ENCODE measurements at regions not wholly inside any gene's neighbourhood (a gene's known extent, or its start where the extent isn't known, plus 50 kb on each side); places are given as distances from the start of the nearest gene placed in this dataset.

GRCh38 chr1:228937351-228937750 is 202.1 kb downstream of the RHOU start:
- Histone ChIP-seq H3K27me3 (no peaks in the 10 kb centered on the region), H3K36me3 (no peaks in the 10 kb centered on the region), H3K4me1 (peaks cover 3% of the 10 kb centered on the region), H3K9me3 (no peaks in the 10 kb centered on the region), H3K4me3 (ENCODE audit: low read depth, low read length) (no peak overlapping the region)
- TF ChIP-seq CTCF (IDR thresholded peaks at IDR 0.05; ENCODE audit: low read depth, low read length): no peak
- DNase-seq: no peak

- DNase-seq: no peak
- Histone ChIP-seq H3K9me3 (no peaks in the 10 kb centered on the region), H3K4me3 (ENCODE audit: low read depth, low read length) (no peak overlapping the region), H3K4me1 (peaks cover 3% of the 10 kb centered on the region), H3K36me3 (no peaks in the 10 kb centered on the region), H3K27me3 (no peaks in the 10 kb centered on the region)
- no peak for TF ChIP-seq CTCF (IDR thresholded peaks at IDR 0.05; ENCODE audit: low read depth, low read length)
Measured at GRCh38 chr1:228937851-228938536, 202.7 kb downstream of the RHOU start.

- H3K27me3 ChIP-seq: no peaks in the 10 kb centered on the region
- TF ChIP-seq CTCF (IDR thresholded peaks at IDR 0.05; ENCODE audit: low read depth, low read length): no peak
- no peak overlapping the region for H3K4me3 ChIP-seq (ENCODE audit: low read depth, low read length)
- no peak for DNase-seq
- peaks cover 3% of the 10 kb centered on the region for H3K4me1 ChIP-seq
- no peaks in the 10 kb centered on the region for H3K36me3 ChIP-seq
- no peaks in the 10 kb centered on the region for H3K9me3 ChIP-seq
Measured at GRCh38 chr1:228938537-228938901, 203.2 kb downstream of the RHOU start.

- no peaks in the 10 kb centered on the region for H3K27me3 ChIP-seq
- DNase-seq: no peak
Measured at GRCh38 chr1:228939001-228939691, 203.9 kb downstream of the RHOU start.

GRCh38 chr1:228939881-228940392 is 204.7 kb downstream of the RHOU start:
- Histone ChIP-seq H3K4me3 (ENCODE audit: low read depth, low read length) (no peak overlapping the region), H3K4me1 (peaks cover 3% of the 10 kb centered on the region), H3K27me3 (no peaks in the 10 kb centered on the region), H3K36me3 (no peaks in the 10 kb centered on the region), H3K9me3 (no peaks in the 10 kb centered on the region)
- DNase-seq: no peak
- no peak for TF ChIP-seq CTCF (IDR thresholded peaks at IDR 0.05; ENCODE audit: low read depth, low read length)

More at GRCh38 chr1:228939001-228939691, 203.9 kb downstream of the RHOU start:
- H3K9me3 ChIP-seq: no peaks in the 10 kb centered on the region
- no peak for TF ChIP-seq CTCF (IDR thresholded peaks at IDR 0.05; ENCODE audit: low read depth, low read length)
- H3K4me3 ChIP-seq (ENCODE audit: low read depth, low read length): no peak overlapping the region
- H3K36me3 ChIP-seq: no peaks in the 10 kb centered on the region
- peaks cover 3% of the 10 kb centered on the region for H3K4me1 ChIP-seq

GRCh38 chr1:228940526-228940925 is 205.2 kb downstream of the RHOU start:
- no peak for TF ChIP-seq CTCF (IDR thresholded peaks at IDR 0.05; ENCODE audit: low read depth, low read length)
- DNase-seq: no peak
- no peaks in the 10 kb centered on the region for H3K27me3 ChIP-seq
- no peaks in the 10 kb centered on the region for H3K36me3 ChIP-seq
- peaks cover 3% of the 10 kb centered on the region for H3K4me1 ChIP-seq
- no peaks in the 10 kb centered on the region for H3K9me3 ChIP-seq
- no peak overlapping the region for H3K4me3 ChIP-seq (ENCODE audit: low read depth, low read length)

Data from BE2C (cell line).